ENCODE measurements at regions not wholly inside any gene's neighbourhood (a gene's known extent, or its start where the extent isn't known, plus 50 kb on each side); places are given as distances from the start of the nearest gene placed in this dataset.

GRCh38 chr14:54126947-54127346 lies 170.3 kb upstream of the BMP4 start:
- WGBS (ENCODE audit: insufficient coverage, low coverage, low lambda C conversion rate, missing lambda C conversion rate), result 96% methylated on average over 3 of the region's 3 CpGs
- Histone ChIP-seq H3K27ac (no peak overlapping the region), H3K4me3 (no peak overlapping the region), H3K4me1 (no peaks in the 10 kb centered on the region), H3K36me3 (no peaks in the 10 kb centered on the region), H3K9me3 (no peaks in the 10 kb centered on the region), H3K27me3 (no peaks in the 10 kb centered on the region)
- no peak for ATAC-seq
- intact Hi-C loops (cut with DNase I), result no loop called here
- TF ChIP-seq CTCF (IDR thresholded peaks at IDR 0.05), result no peak
- no peak for TF ChIP-seq POLR2A (IDR thresholded peaks at IDR 0.05)
- no peak for DNase-seq

GRCh38 chr14:54127526-54127925 lies 170.9 kb upstream of the BMP4 start:
- Histone ChIP-seq H3K27ac (no peak overlapping the region), H3K27me3 (no peaks in the 10 kb centered on the region), H3K4me3 (no peak overlapping the region), H3K36me3 (no peaks in the 10 kb centered on the region), H3K9me3 (no peaks in the 10 kb centered on the region), H3K4me1 (no peaks in the 10 kb centered on the region)
- TF ChIP-seq CTCF (IDR thresholded peaks at IDR 0.05) (no peak), POLR2A (IDR thresholded peaks at IDR 0.05) (no peak)
- intact Hi-C loops (cut with DNase I), result no loop called here
- DNase-seq (no peak), ATAC-seq (no peak)
- WGBS (ENCODE audit: insufficient coverage, low coverage, low lambda C conversion rate, missing lambda C conversion rate), result 42% methylated on average over 2 of the region's 2 CpGs

- no peaks in the 10 kb centered on the region for H3K36me3 ChIP-seq
- H3K9me3 ChIP-seq, result no peaks in the 10 kb centered on the region
- DNase-seq (no peak), ATAC-seq (no peak)
- TF ChIP-seq CTCF (IDR thresholded peaks at IDR 0.05) (no peak), POLR2A (IDR thresholded peaks at IDR 0.05) (no peak)
- no peak overlapping the region for H3K27ac ChIP-seq
- H3K4me1 ChIP-seq, result peaks cover 0 to 9% (median 0%) of the 10 kb centered on the region in 4 donors
- H3K4me3 ChIP-seq, result no peak overlapping the region
- WGBS (ENCODE audit: insufficient coverage, low coverage, low lambda C conversion rate, missing lambda C conversion rate), result 74% methylated on average over 5 of the region's 5 CpGs
- intact Hi-C loops (cut with DNase I), result no loop called here
- no peaks in the 10 kb centered on the region for H3K27me3 ChIP-seq
These were observed 173.4 kb upstream of the BMP4 start for GRCh38 chr14:54129850-54130640.

GRCh38 chr14:54132496-54132895 lies 175.9 kb upstream of the BMP4 start:
- intact Hi-C loops (cut with DNase I), result no loop called here
- no peaks in the 10 kb centered on the region for H3K27me3 ChIP-seq
- H3K4me1 ChIP-seq, result peaks cover 0 to 11% (median 0%) of the 10 kb centered on the region in 4 donors
- ATAC-seq (no peak), DNase-seq (no peak)
- 92% methylated on average over 3 of the region's 3 CpGs for WGBS (ENCODE audit: insufficient coverage, low coverage, low lambda C conversion rate, missing lambda C conversion rate)
- H3K36me3 ChIP-seq, result no peaks in the 10 kb centered on the region
- H3K4me3 ChIP-seq, result no peak overlapping the region
- no peaks in the 10 kb centered on the region for H3K9me3 ChIP-seq
- no peak for TF ChIP-seq CTCF (IDR thresholded peaks at IDR 0.05)
- TF ChIP-seq POLR2A (IDR thresholded peaks at IDR 0.05), result no peak
- no peak overlapping the region for H3K27ac ChIP-seq

Measured in right lobe of liver (tissue), 6 donors.